ENCODE measurements at regions not wholly inside any gene's neighbourhood (a gene's known extent, or its start where the extent isn't known, plus 50 kb on each side); places are given as distances from the start of the nearest gene placed in this dataset.

DNA sequence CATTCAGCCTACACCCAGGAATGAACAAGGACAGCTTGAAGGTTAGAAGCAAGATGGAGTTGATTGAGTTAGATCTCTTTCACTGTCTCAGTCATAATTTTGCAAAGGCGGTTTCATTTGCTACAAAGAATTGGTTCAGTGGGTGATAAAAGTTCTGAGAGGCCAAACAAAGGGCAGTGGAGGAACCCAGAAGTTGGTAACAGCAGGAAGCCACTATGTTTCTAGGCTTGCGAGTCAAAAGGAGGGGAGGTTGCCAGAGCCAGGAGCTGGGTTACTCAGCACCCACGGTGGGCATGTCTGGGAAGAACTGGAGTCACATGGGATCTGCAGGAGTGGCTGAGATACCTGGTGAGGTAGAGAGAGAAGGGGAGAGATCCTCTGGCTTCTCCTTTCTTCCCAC, 64.2 kb upstream of the MRPS6 start:
- no peaks in the 10 kb centered on the region for H3K23me2 ChIP-seq (ENCODE audit: insufficient read length, low read depth, low read length, poor library complexity, severe bottlenecking)
- H3K9me3 ChIP-seq (ENCODE audit: control insufficient read depth, low read depth, low read length), result no peaks in the 10 kb centered on the region
- no peaks in the 10 kb centered on the region for H3K27me3 ChIP-seq (ENCODE audit: insufficient read depth, low read length)
- TF ChIP-seq, protein P1, sequence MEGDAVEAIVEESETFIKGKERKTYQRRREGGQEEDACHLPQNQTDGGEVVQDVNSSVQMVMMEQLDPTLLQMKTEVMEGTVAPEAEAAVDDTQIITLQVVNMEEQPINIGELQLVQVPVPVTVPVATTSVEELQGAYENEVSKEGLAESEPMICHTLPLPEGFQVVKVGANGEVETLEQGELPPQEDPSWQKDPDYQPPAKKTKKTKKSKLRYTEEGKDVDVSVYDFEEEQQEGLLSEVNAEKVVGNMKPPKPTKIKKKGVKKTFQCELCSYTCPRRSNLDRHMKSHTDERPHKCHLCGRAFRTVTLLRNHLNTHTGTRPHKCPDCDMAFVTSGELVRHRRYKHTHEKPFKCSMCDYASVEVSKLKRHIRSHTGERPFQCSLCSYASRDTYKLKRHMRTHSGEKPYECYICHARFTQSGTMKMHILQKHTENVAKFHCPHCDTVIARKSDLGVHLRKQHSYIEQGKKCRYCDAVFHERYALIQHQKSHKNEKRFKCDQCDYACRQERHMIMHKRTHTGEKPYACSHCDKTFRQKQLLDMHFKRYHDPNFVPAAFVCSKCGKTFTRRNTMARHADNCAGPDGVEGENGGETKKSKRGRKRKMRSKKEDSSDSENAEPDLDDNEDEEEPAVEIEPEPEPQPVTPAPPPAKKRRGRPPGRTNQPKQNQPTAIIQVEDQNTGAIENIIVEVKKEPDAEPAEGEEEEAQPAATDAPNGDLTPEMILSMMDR (conservative IDR thresholded peaks at IDR 0.05), result no peak
- no peak overlapping the region for H3K4me3 Mint-ChIP-seq
- H2BK20ac ChIP-seq (ENCODE audit: low read depth, low read length, poor library complexity, severe bottlenecking), result no peak overlapping the region
- no peak overlapping the region for H2AFZ ChIP-seq (ENCODE audit: low read length)
- no peak overlapping the region for H3K27ac ChIP-seq (ENCODE audit: insufficient read length, low read depth, low read length)
- H3K14ac ChIP-seq (ENCODE audit: insufficient read depth, low read length), result no peak overlapping the region
- no peak overlapping the region for H2BK5ac ChIP-seq (ENCODE audit: insufficient read length, low read length)
- no peaks in the 10 kb centered on the region for H3K79me1 ChIP-seq (ENCODE audit: insufficient read depth, low read depth, low read length, poor library complexity, severe bottlenecking)
- no peaks in the 10 kb centered on the region for H3K4me1 ChIP-seq (ENCODE audit: insufficient read depth, low read length)
- peaks cover 22 to 27% of the 10 kb centered on the region in 2 experiments for H3K9me3 Mint-ChIP-seq
- no peak overlapping the region for H4K8ac ChIP-seq (replicated peaks; ENCODE audit: insufficient read length, low read depth, low read length)
- H2BK12ac ChIP-seq (ENCODE audit: insufficient read length, low read depth, low read length), result no peak overlapping the region
- H2AK5ac ChIP-seq (ENCODE audit: insufficient read length, low read length), result no peak overlapping the region
- H3K9ac ChIP-seq (ENCODE audit: extremely low read depth, insufficient read length, low read length), result no peak overlapping the region
- no peaks in the 10 kb centered on the region for H4K20me1 ChIP-seq (ENCODE audit: control insufficient read depth, insufficient read depth, insufficient read length)
- no peaks in the 10 kb centered on the region for H3K27me3 Mint-ChIP-seq (ENCODE audit: low read depth)
- no peak overlapping the region for H3K4me2 ChIP-seq (ENCODE audit: insufficient read depth, insufficient read length, low read length)
- H3K4ac ChIP-seq (ENCODE audit: low read depth, low read length), result no peak overlapping the region
- H3K79me2 ChIP-seq (ENCODE audit: insufficient read depth, low read length), result no peaks in the 10 kb centered on the region
- no peak overlapping the region for H2BK120ac ChIP-seq (ENCODE audit: low read depth, low read length, poor library complexity, severe bottlenecking)
- no peak overlapping the region for H2BK15ac ChIP-seq (ENCODE audit: low read depth, low read length)
- H3T11ph ChIP-seq (ENCODE audit: low read length), result no peak overlapping the region
- H4K91ac ChIP-seq (ENCODE audit: insufficient read length, low read depth, low read length), result no peak overlapping the region
- peaks cover 2 to 20% (median 9%) of the 10 kb centered on the region in 3 experiments; a peak in 5 of 7 replicates for H3K36me3 Mint-ChIP-seq (ENCODE audit: insufficient read depth in 1 of 3, low read depth in 3 of 3)
- H3K18ac ChIP-seq (ENCODE audit: insufficient read length, low read depth, low read length), result no peak overlapping the region
- H4K5ac ChIP-seq (ENCODE audit: insufficient read length, low read depth, low read length), result no peak overlapping the region
- no peak overlapping the region for H3K56ac ChIP-seq (ENCODE audit: insufficient read length, low read depth, low read length)
- H3K27ac Mint-ChIP-seq, result peak overlapping the region in 2 of 3 experiments; percentile 16 to 82; a peak in 2 of 7 replicates
- no peak for DNase-seq
- H3K23ac ChIP-seq (ENCODE audit: insufficient read length, low read depth, low read length), result no peak overlapping the region
- no CpG with 5 or more reads among the region's 3 CpGs for WGBS (ENCODE audit: extremely low coverage, insufficient read length, low lambda C conversion rate)
- peaks cover 14 to 15% of the 10 kb centered on the region in 2 experiments for H3K4me1 Mint-ChIP-seq
